Gastroesophageal sphincter (tissue), 4 donors: ENCODE measurements at regions not wholly inside any gene's neighbourhood (a gene's known extent, or its start where the extent isn't known, plus 50 kb on each side); places are given as distances from the start of the nearest gene placed in this dataset.

ENCODE experiments used
- ATAC-seq: fragments of 150-250 bp; one replicate; pipeline ENCODE4 v1.9.1; 2016; ENCODE audit warnings: mild to moderate bottlenecking, moderate library complexity
- H3K27ac ChIP-seq, 4 donors: fragments of 200-600 bp; sonication (generic) in 3 of 4; 1 replicate in 3 of 4; 2 replicates in 1 of 4; pipeline ENCODE4 v1.5.1; 2016 to 2019
- H3K27me3 ChIP-seq: fragments of 200-600 bp; sonication (generic); one replicate; pipeline ENCODE4 v1.5.1; 2019
- H3K36me3 ChIP-seq, 2 donors: fragments of 200-600 bp; sonication (generic); one replicate each; pipeline ENCODE4 v1.5.1; 2019; ENCODE audit warnings: control low read depth in 1 of 2
- H3K4me1 ChIP-seq, 3 donors: fragments of 200-600 bp; sonication (generic); 1 replicate in 2 of 3; 2 replicates in 1 of 3; pipeline ENCODE4 v1.5.1; 2016 to 2019; ENCODE audit warnings: control low read depth in 2 of 3
- H3K4me3 ChIP-seq, 2 donors: fragments of 200-600 bp; sonication (generic); one replicate each; pipeline ENCODE4 v1.5.1; 2019; ENCODE audit warnings: mild to moderate bottlenecking in 1 of 2, moderate library complexity in 1 of 2
- H3K9me3 ChIP-seq, 3 donors: fragments of 200-600 bp; sonication (generic); one replicate each; pipeline ENCODE4 v1.5.1; 2017 to 2019; ENCODE audit warnings: control low read depth in 2 of 3
- EP300 ChIP-seq: sonication (generic); formaldehyde crosslinking; IDR thresholded peaks from one replicate; pipeline ENCODE4 v1.6.1; 2017; ENCODE audit warnings: antibody characterized with exemption, mild to moderate bottlenecking
- POLR2A ChIP-seq, 2 donors: fragments of 450-650 bp; IDR thresholded peaks; one replicate each; pipeline ENCODE4 v1.6.1; 2017; ENCODE audit warnings: antibody characterized with exemption in 2 of 2, mild to moderate bottlenecking in 2 of 2, moderate library complexity in 1 of 2
- POLR2AphosphoS5 ChIP-seq: sonication (generic); formaldehyde crosslinking; IDR thresholded peaks from one replicate; pipeline ENCODE4 v1.6.1; 2017; ENCODE audit warnings: antibody characterized with exemption
- WGBS, 2 donors: methylation state at CpG; one replicate each; pipeline ENCODE4 v1.1.5; 2018; ENCODE audit warnings: low coverage in 1 of 2; 5-methylcytosine and 5-hydroxymethylcytosine counted together
- TF ChIP-seq, protein P1 (sequence below), 4 experiments: fragments of 200-600 bp in 2 of 4; fragments of 450-650 bp in 2 of 4; sonication (generic) in 1 of 4; IDR thresholded peaks; one replicate each; pipeline ENCODE4 v1.5.1; 2017 to 2019; ENCODE audit warnings: antibody characterized with exemption in 4 of 4, mild to moderate bottlenecking in 2 of 4, moderate library complexity in 2 of 4

DNA sequence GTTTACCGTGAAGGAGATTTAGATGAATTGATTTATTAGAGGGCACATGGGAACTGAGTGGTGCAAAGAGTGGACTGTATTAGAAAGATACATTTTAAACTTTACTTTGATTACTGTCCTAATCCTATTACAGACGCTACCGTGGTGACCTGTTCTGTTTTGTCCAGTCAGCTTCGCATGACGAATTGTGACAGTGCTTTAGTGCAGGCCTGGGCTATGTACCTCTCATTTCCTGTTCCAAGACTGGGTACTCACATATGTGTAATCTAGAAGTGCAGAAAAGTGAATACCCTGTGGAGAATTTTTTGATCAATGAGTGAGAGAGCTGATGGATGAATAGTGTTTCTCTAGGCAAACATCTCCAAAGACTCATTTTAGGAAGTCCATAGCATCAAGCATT is 385.9 kb downstream of the ANXA1 start:
- no peak overlapping the region for H3K27ac ChIP-seq
- no peaks in the 10 kb centered on the region for H3K36me3 ChIP-seq
- 67 to 96% methylated on average over 3 to 5 of the region's 5 CpGs for WGBS, 2 donors
- TF ChIP-seq, protein P1, sequence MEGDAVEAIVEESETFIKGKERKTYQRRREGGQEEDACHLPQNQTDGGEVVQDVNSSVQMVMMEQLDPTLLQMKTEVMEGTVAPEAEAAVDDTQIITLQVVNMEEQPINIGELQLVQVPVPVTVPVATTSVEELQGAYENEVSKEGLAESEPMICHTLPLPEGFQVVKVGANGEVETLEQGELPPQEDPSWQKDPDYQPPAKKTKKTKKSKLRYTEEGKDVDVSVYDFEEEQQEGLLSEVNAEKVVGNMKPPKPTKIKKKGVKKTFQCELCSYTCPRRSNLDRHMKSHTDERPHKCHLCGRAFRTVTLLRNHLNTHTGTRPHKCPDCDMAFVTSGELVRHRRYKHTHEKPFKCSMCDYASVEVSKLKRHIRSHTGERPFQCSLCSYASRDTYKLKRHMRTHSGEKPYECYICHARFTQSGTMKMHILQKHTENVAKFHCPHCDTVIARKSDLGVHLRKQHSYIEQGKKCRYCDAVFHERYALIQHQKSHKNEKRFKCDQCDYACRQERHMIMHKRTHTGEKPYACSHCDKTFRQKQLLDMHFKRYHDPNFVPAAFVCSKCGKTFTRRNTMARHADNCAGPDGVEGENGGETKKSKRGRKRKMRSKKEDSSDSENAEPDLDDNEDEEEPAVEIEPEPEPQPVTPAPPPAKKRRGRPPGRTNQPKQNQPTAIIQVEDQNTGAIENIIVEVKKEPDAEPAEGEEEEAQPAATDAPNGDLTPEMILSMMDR (IDR thresholded peaks at IDR 0.05) = no peak
- TF ChIP-seq POLR2A (IDR thresholded peaks at IDR 0.05) (no peak), EP300 (no peak), POLR2AphosphoS5 (no peak)
- H3K27me3 ChIP-seq = no peaks in the 10 kb centered on the region
- no peak overlapping the region for H3K4me3 ChIP-seq
- no peak for ATAC-seq
- no peaks in the 10 kb centered on the region for H3K9me3 ChIP-seq
- H3K4me1 ChIP-seq = no peaks in the 10 kb centered on the region

DNA sequence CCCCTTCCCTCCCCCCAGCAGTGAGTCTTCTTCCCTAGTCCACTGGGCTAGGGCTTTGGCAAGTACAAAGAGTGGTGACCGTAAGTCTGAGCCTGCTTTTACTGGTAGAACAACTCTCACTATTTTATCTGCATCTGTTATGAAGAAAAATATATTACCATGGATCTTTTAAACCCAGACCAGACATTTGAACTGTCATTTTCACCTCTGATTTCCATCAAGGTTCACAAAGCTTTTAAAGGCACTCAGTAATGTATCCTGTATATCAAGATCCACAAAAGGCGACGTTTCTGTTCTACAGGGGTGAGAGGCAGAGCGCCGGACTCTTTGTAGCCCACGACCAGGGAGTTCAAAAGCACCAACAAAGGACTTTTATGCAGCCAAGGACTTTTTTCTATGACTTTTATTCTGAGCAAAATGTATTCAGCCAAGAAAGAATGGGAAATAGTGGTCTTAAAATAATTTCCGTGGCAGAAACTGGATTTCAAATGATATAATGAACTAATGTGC is 388.3 kb downstream of the ANXA1 start:
- H3K4me1 ChIP-seq = no peaks in the 10 kb centered on the region
- no peak overlapping the region for H3K27ac ChIP-seq
- no peak for TF ChIP-seq EP300
- no peak for TF ChIP-seq POLR2A (IDR thresholded peaks at IDR 0.05)
- no peak for TF ChIP-seq POLR2AphosphoS5
- TF ChIP-seq, protein P1 (IDR thresholded peaks at IDR 0.05) = no peak
- ATAC-seq = no peak
- H3K36me3 ChIP-seq = no peaks in the 10 kb centered on the region
- H3K27me3 ChIP-seq = no peaks in the 10 kb centered on the region
- H3K9me3 ChIP-seq = no peaks in the 10 kb centered on the region
- WGBS, 2 donors = 60 to 66% methylated on average over 4 to 7 of the region's 7 CpGs
- no peak overlapping the region for H3K4me3 ChIP-seq

DNA sequence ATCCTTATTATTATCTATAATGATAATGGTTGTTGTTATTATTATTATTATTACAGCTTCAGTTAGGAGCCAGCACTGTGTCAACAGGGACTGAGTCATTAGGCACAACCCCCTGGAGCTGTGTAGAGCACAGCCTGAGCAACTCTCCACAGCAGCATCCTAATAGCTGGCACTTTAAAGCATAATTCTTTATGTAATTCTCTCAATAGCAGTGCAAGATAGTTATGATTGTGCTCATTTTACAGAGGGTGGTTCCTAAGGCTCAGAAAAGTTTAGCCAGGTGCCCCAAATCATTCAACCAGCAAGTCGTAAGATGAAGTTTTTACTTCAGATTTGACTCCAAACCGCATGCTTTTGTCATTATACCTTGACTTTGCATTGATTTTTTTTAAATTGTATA is 390.3 kb downstream of the ANXA1 start:
- 35 to 43% methylated on average over 2 of the region's 2 CpGs for WGBS, 2 donors
- H3K9me3 ChIP-seq = no peaks in the 10 kb centered on the region
- H3K27ac ChIP-seq = no peak overlapping the region
- no peak overlapping the region for H3K4me3 ChIP-seq
- H3K4me1 ChIP-seq = no peaks in the 10 kb centered on the region
- no peaks in the 10 kb centered on the region for H3K36me3 ChIP-seq
- TF ChIP-seq, protein P1 (IDR thresholded peaks at IDR 0.05) = no peak
- TF ChIP-seq POLR2A (IDR thresholded peaks at IDR 0.05) (no peak), EP300 (no peak), POLR2AphosphoS5 (no peak)
- no peak for ATAC-seq
- no peaks in the 10 kb centered on the region for H3K27me3 ChIP-seq

DNA sequence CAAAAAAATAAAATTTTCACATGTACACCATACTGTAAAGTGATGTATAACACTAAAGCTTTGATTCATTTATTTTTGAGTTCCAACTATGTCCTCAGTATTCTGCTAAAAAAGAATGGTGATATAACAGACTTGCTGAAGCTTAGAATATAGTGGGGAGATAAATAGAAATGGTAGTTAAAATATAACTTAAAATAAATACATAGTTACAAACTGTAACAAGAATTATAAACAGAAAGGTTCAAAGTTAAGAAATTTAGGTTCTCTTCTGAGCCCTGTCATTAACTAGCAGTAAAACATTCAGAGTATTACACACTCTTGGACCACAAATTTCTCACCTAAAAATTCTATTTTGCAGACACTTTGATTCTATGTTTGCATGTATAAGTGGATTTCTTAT is 392.1 kb downstream of the ANXA1 start:
- no peaks in the 10 kb centered on the region for H3K27me3 ChIP-seq
- H3K9me3 ChIP-seq = no peaks in the 10 kb centered on the region
- H3K36me3 ChIP-seq = no peaks in the 10 kb centered on the region
- TF ChIP-seq, protein P1 (IDR thresholded peaks at IDR 0.05) = no peak
- TF ChIP-seq EP300 (no peak), POLR2A (IDR thresholded peaks at IDR 0.05) (no peak), POLR2AphosphoS5 (no peak)
- no peak overlapping the region for H3K27ac ChIP-seq
- H3K4me3 ChIP-seq = no peak overlapping the region
- no peak for ATAC-seq
- no peaks in the 10 kb centered on the region for H3K4me1 ChIP-seq

DNA sequence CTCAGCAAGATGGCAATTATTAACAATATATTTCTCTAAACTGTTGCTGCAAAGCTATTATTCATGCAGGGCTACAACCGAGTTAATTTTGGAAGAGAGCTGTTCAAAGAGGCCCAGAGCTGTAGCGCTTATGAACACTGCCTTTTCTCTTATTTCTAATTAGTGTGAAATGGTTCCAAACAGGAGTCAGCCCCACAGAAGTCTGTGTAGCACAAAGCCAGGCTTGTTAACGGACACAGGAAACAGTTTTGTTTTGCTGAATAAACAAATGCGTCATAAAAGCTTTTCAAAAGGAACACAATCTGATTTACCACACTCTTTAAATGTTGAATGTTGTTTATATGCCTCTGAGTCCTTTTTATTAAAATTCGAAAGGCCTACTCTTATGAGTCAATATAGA is 396.5 kb downstream of the ANXA1 start:
- no peak for ATAC-seq
- H3K4me1 ChIP-seq = no peaks in the 10 kb centered on the region
- TF ChIP-seq EP300 (no peak), POLR2A (IDR thresholded peaks at IDR 0.05) (no peak), POLR2AphosphoS5 (no peak)
- TF ChIP-seq, protein P1 (IDR thresholded peaks at IDR 0.05) = no peak
- no peaks in the 10 kb centered on the region for H3K36me3 ChIP-seq
- H3K9me3 ChIP-seq = no peaks in the 10 kb centered on the region
- no peak overlapping the region for H3K4me3 ChIP-seq
- no peak overlapping the region for H3K27ac ChIP-seq
- 39 to 40% methylated on average over 5 of the region's 5 CpGs for WGBS, 2 donors
- no peaks in the 10 kb centered on the region for H3K27me3 ChIP-seq
